ENCODE measurements at regions not wholly inside any gene's neighbourhood (a gene's known extent, or its start where the extent isn't known, plus 50 kb on each side); places are given as distances from the start of the nearest gene placed in this dataset.

GRCh38 chr7:17732083-17732482, 208.2 kb downstream of the SNX13 start:
- H3K27me3 Mint-ChIP-seq (ENCODE audit: low read depth): no peaks in the 10 kb centered on the region
- DNase-seq (ENCODE audit: low read depth, low spot score): no peak
- peaks cover 7% of the 10 kb centered on the region for H3K9me3 Mint-ChIP-seq
- H3K4me1 Mint-ChIP-seq: peaks cover 5% of the 10 kb centered on the region
- H3K36me3 Mint-ChIP-seq (ENCODE audit: low read depth): peaks cover 4% of the 10 kb centered on the region
- no peak overlapping the region for H3K4me3 Mint-ChIP-seq
- TF ChIP-seq CTCF (conservative IDR thresholded peaks at IDR 0.05): no peak
- H3K27ac Mint-ChIP-seq (ENCODE audit: unreplicated experiment): no peak overlapping the region

All from neural crest cell (in vitro differentiated cells).